GM18861 (cell line): ENCODE measurements at regions not wholly inside any gene's neighbourhood (a gene's known extent, or its start where the extent isn't known, plus 50 kb on each side); places are given as distances from the start of the nearest gene placed in this dataset.

Source experiments
- ATAC-seq: cut with Tn5 transposase; IDR thresholded peaks from one replicate; pipeline ENCODE4 v1.9.1; 2021; ENCODE audit not compliant: unreplicated experiment

DNA sequence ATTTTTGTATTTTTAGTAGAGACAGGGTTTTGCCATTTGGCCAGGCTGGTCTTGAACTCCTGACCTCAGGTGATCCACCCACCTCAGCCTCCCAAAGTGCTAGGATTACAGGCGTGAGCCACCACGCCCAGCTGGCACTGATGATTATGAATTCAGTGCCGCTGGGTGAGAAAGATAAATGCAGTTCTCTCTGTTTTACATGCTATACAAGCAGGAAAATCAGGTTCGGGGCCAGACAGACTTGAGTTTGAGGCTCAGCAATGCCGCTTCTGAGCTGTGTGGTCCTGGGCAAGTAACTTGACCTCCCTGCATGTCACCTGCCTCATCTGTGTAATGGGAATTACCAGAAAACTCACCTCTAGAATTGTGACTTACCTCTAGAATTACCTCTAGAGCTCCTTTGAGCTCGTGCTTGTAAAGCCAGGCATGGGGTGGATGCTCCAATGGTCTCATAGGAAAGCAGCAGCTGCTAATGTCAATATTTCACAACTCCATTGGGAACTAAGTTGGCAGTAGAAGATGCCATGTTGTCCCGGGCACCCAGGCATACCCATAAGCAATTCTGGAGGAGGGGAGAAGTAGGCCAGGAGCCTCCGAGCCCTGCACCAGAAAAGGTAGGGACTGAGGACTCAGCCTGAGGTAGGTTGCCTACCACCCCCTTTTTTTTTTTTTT, 119.8 kb upstream of the SLC25A33 start:
- ATAC-seq = no peak

DNA sequence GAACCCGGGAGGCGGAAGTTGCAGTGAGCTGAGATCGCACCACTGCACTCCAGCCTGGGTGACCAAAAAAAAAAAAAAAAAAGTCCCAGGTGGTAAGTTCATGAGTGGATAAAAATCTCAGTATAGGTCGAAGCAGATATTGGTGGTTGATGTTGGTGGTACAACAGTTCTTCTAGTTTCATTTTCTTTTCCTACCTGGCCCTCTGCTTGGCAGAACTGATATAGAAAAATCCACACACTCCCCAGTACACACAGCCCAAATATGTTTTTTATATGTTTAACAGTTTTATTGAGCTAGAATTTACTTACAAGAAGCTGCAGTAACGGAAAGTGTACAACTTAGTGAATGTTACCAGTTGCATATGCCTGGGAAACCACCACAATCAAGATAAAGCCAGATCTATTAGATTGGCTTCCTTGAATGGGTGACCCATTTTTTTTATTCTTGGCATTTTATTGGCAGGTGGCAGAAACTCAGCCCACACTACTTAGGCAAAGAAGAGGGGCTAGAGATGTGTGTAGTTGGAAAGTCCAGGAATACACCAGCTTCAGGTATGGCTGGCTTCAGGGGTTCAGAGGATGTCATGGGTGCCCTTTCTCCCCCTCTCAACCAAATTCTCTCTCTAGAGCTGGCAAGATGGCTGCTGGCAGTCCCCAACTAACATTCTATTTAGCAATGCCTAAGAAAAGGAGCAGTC, 118.3 kb upstream of the SLC25A33 start:
- ATAC-seq = no peak

DNA sequence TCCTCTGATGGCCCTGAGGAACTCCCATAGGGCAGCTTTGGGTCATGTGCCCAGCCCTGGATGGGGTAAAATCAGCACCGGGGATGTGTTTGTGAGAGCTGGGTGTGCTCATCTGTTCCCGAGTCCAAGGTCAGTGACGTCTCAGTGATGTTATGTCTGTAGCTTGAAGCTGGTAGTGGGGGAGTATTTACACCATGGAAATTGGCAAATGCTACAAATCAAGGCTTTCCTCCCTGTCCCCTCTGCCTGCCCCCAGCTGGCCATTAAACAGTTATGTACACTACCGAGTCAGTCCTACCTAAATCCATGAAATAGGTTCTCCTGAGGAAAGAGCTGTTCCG, 117.8 kb upstream of the SLC25A33 start:
- no peak for ATAC-seq

DNA sequence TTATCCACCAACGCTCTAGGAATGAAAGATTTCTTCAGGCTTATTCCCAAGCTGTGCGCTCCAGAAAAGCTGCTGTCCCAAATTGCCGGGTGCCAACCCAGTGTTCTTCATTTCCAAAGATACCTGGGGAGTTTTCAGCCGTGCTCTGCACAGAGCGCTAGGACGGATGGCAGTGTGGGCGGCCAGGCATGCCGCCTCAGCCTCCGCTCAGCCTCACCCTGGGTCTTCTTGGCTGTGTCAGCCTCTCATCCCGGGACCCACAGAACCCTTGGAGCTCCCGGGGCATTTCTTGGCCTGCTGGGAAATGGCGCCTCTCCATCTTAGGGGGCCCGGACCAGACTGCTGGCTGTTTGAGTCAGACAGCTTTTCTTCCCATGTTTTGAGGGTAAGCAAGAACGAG, 116.9 kb upstream of the SLC25A33 start:
- ATAC-seq = no peak

DNA sequence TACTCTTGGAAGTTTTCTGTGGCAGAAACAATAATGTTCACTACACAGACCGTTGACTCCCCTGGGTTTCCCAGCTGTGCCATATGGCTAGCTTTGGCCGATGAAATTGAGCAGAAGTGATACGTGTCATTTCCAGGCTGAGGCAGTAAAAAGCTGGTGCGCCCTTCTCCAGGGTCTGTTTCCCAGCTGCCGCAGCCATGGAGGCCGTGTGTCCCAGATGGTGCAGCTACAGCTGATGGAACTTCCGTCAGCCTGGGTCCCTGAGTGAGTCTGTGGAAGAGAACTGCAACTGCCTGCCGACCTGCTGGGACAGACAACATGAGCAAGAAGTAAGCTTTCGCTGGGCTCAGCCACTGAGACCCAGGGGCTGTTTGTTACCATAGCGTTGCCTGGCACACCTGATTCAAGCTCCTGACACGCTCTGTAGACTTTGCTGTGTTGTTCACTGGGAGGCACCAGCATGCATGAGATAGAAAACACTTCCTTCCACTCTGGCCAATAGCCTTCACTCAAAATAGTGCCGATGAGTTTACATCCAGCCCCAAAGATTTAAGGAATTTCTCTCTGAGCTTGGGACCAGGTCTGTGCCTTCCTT, 116.3 kb upstream of the SLC25A33 start:
- no peak for ATAC-seq

DNA sequence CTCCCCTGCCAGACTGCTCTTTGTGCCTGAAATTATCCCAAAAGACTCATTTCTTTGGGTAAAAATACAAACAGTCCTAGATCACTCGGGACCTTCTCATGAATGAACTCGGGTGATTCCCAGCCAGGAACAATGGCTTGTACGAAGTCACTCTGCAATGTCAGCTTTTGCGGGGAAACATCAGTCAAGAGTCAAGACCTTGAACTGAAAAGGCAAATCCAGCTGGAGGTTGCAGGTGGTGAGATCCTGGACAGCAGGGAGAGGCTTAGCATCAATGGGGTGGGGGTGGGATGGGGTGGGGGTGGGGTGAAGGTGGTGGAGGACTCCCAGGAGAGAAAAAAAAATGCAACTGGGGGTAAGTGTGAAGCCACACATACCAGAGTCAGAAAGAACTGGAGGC, 115.0 kb upstream of the SLC25A33 start:
- ATAC-seq = no peak

DNA sequence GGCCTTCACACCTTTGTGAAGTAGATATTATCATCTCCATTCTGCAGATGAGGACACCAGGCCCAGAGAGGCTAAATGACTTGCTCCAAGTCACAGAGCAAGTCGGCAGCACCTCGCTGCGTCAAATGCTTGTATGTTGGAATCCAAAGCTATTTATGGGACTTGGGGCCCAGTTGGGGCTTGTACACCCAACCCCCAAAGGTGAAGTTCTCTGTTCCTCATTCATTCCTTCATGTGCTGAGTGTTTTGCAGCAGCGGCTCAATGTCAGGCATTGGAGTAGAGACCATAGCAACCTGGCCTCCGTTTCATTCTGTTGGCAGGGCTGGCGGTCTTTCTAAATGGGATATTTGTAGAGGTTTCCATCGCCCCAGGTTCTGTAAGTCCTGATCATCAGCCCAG, 113.4 kb upstream of the SLC25A33 start:
- no peak for ATAC-seq

DNA sequence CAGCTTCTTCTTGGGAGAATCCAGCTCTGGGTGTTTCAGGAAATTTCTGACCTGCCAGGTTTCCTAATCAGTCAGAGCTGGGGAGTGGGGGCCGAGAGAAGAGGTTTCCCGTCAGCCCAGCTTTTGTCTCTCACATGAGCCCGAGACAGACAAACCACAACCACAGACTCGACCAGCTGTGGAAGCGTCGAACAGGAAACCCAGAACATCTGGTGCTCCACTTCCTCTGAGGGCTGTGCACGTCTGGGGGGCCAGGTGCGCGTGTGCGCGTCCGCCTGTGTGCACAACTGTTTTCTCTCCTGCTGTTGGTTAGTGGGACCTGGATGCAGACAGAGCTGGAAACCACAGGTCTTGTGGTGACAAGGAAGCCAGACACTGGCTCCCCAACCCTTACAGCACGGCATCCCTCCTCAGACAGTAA, 113.0 kb upstream of the SLC25A33 start:
- peak; percentile 43 for ATAC-seq

DNA sequence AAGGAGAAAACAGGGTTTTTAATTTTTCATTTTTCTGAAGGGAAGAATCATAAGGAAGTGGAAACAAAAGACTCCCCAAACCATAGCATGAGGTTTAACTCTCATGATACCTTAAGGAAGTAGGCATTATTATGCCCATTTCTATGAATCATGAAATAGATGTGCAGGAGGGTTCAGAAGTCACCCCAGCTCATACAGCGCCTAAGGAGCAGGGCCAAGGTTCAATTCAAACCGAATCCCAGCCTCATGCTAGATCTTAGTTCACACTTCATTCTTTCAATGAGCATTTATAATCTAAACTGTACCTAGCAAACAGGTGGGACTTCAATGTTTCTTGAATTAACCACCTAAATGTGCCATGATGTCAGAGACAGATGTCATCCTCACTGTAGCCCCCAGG, 111.9 kb upstream of the SLC25A33 start:
- no peak for ATAC-seq

DNA sequence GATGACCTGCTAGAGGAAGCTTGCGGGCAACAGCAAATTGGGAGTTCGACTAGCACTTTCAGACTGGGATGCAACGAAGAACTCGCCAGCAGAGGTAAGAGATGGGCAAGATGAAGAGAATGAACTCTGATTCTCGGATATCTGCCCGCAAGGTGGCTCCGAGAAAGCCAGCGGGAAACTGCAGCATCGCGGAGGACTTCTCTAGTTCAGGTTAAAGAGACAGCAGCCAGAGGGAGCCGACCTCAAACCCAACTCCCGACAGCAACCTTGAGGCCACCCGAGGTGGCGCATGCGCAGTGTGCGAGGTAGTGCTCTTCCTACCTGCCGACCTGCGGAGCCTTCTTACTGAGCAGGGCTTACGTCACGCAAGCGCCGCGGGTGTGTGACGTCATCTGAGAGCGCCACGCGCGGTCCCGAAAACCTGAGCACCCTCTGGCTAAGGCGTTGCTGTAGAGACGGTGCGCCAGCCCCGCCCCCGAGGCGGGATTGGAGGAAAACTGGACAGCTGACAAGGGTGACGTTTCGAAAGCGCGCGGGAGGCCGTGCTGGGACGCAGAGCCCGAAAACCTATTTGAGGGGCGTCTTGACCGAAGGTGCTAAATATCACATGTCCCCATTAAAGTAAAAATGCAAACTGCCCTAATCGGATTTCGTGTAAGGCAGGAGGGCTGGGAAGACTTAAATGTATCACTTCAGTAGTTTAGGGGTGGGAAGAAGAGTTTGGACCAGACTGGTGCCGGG, 110.5 kb upstream of the SLC25A33 start:
- peak; percentile 70 for ATAC-seq

DNA sequence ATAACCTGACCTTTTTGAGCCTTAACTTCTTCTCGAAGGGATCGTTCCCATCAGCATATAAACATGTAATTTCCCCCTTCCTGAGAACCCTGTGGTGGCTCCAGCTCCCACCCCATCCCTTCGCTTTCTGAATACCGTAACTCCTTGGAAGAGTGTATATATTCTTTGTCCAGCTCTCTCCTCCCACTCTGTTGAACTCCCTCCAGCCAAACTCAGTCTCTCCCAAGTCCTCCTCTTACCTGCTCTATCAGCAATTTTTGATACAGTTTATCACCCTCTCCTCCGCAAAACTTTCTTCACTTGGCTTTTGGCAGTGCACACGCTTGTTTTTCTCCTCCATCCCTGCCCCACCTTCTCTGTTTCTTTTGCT, 109.9 kb upstream of the SLC25A33 start:
- ATAC-seq = no peak

DNA sequence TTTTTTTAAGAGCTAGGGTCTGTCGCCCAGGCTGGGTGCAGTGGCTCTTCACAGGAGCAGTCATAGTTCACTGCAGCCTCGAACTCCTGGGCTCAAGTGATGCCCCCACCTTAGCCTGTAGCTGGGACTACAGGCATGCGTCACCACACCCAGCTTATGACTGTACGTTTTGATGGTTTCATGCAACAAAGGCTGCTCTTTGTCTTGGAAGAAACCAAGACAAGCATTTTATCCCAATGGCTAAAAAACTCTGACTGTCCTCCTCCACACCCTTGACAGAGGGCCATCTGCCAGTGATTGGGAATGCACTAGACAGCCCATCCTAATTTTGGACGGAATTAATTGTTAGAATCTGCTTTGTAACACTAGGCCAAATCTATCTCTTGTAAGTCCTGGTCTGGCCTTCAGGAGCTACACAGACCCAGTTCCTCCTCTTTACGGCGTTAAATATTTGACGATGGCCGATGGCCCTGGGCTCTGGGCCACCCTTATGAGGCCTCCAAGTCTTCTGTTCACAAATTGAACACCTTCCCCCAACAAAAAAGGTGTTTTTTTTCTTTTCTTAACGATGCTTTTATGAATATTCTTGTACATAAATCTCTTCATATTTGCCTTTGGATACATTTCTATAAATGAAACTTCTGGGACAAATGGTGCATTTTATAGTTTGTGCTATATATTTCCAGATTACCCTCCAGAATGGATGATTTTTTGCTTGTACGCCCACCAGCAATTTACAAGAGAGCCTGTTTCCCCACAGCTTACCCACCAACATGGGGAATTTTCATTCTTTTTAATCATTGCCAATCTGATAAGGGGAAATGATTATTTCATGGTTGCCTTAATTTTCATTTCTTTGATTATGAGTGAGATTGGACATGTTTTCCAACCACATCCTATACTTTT, 104.8 kb upstream of the SLC25A33 start:
- no peak for ATAC-seq

DNA sequence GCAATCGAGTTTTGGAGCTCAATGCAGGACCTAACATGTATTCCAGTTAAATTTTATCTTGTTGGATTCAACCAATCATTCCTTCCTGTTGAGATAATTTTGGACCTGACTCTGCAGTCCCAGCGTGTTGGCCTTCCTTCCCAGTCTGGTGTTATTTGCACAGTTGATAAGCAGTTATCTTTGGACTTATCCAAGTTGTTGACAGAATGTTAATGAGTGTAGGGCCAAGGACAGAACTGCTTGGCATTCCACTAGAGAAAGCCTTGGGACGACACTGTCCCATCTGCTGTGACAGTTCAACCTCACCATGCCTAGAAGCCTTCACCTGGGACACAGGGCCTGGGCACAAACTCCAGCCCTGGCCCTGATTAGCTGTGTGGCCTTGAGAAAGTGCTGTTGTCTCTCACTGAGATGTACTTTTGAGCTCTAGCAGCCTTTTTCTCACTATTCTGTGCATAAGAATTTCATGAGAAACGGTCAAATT, 104.1 kb upstream of the SLC25A33 start:
- ATAC-seq = no peak

DNA sequence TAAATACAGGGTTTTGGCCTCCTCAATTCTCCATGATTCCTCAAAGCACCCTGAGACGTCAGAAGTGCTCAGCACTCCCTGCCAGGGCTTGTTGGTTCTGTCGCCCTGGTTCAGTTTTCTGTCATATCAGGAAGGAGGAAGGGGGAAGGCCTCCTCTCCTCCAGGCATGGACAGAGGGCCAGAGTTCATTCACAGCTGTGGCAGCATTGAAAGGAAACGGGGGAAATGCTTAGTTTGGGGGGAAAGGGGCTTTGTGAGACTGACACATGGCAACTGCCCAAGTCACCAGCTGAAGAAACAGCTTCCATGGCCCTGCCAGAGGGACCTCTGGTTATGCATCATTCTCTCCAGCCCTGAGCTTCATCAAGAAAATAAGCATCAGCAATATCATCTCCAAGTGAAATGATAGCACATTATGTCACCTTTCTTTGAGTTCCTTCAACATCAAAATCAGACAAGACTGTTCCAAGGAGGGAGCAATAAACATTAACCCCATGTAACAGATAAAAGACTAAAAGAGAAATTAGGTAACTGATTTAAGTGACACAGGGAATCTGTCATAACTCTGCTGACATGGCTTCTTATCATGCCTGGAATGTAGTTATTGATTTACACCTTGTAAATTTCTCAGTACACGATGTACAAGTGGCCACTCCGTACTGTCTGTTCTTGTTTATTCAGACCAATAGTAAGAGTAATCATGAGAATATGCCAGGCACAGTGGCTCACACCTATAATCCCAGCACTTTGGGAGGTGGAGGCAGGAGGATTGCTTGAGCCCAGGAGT, 103.2 kb upstream of the SLC25A33 start:
- no peak for ATAC-seq

DNA sequence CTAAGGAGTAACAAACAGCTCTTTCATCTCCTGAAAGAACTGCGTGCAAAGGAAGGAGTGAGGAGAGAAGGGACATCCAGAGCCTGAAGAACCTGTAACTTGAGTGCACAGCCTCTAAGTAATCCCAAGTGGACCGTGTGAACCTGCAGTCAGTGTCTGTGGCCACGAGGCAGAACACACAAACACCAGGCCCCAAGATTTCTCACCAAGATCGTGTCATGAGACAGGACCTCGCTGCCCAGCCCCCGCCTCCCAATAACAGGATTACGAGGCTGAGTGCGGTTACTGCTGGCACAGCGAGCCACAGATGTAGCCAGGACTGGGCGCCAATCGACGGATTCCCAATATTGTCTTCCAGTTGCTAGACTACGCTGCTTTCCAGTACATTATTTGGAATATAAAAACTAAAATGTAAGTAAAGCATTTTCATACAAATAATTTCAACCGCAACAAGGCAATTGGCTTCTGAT, 101.3 kb upstream of the SLC25A33 start:
- no peak for ATAC-seq

DNA sequence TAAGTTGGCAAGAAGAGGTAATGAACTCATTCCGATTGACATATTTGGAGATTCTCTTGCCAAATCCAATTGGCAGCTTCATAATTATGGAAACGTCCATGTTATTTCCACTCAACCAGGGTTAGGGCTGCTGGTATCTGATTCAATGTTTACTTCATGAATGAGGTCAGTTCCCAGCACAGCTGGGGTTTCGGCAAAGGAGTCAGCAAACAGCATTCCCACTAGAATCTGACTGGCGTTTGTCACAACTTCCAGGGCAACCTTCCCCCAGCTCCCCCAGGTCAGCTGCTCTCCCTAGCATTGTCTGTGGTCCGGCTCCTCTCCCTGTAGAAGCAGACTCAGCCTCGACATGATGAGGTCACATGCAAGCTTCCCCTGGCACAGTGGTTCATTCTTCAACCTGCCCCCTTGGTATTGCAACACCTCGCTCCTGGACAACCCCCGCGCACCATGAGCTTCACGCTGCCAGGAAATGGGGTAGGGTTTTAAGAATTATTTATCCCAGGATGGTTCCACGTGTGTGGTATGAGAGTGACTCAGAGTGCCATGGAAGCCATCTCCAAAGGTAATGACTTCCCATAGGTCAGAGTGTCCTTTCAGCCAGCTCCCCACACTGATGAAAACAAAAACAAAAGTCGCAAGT, 100.7 kb upstream of the SLC25A33 start:
- ATAC-seq = no peak

DNA sequence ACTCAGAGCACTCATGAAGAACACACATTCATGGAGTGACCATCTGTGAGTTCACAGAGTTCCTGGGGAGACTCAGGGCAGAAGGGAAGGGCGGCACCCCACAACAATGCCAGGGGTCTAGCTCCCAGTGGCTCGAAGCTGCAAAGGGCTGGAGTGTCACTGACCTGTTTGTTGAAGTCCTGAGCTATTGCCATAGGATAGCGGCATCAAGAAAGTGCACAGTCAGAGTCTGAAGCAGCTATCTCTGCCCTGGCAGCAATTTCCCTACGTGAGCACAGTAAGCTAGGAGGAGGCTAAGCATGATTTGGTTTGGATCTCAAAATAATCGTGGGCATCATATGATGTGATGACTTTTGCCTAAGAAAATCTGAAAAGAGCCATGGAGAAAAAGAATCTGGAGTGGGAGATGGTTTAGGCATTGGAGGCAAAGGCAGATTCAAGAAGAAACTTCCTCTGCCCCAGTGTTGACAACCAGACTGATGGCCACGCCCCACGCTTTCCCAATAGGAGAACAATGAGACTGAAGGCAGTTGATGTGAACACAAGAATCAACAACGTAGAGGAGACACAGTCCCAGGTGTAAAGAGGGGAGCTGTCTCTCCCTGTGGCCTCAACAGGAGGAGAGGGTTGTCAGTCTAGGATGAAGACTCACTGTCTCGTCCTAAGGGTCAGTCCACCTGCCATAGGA, 100.0 kb upstream of the SLC25A33 start:
- no peak for ATAC-seq

DNA sequence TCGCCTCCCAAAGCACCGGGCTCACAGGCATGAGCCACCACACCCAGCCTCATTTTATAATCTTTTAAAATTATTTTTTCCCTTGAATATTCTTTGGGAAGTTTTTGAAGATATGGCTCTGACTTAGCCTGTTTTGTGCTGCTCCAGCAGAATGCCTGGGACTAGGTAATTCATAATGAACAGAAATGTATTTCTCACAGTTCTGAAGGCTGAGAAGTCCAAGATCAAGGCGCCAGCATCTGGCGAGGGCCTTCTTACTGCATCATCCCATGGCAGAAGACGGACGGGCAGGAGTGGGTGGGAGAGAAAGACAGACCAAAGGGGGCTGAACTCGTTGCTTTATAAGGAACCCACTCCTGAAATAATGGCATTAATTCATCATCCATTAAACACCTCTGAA, 99.0 kb upstream of the SLC25A33 start:
- ATAC-seq = no peak

DNA sequence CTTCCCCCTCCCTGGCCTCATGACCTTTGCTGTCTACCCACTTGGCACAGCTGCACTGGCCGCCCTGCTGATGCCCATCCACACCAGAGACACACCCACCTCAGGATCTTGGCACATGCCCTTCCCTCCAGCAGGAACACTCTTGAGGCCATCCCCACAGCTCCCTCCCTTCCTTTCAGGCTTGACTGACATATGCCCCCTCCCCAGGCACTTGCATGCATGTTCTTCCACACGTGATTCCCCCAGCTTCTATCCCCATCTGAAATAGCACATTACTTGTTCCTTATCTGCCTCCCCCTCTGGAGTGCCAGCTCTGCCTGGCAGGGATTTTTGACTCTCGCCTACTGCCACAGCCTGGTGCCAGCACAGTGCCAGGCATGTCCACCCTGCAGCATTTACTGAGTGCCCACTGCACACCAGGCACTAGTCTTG, 98.5 kb upstream of the SLC25A33 start:
- no peak for ATAC-seq
